ENCODE measurements at regions not wholly inside any gene's neighbourhood (a gene's known extent, or its start where the extent isn't known, plus 50 kb on each side); places are given as distances from the start of the nearest gene placed in this dataset.

- TF ChIP-seq EZH2 (IDR thresholded peaks at IDR 0.05; ENCODE audit: insufficient read depth, poor library complexity, severe bottlenecking) (no peak), EZH2phosphoT487 (IDR thresholded peaks at IDR 0.05; ENCODE audit: insufficient read depth, low read depth) (no peak)
These were observed 117.0 kb upstream of the RFLNA start for GRCh38 chr12:124177951-124178316.

Data from GM23248 (cell line).